Panc1 (cell line): ENCODE measurements at regions not wholly inside any gene's neighbourhood (a gene's known extent, or its start where the extent isn't known, plus 50 kb on each side); places are given as distances from the start of the nearest gene placed in this dataset.

ENCODE experiments used
- CTCF ChIP-seq: fragments of 450-650 bp; IDR thresholded peaks from 2 replicates; pipeline ENCODE4 v1.5.1; 2017; ENCODE audit warnings: mild to moderate bottlenecking
- POLR2AphosphoS5 ChIP-seq: IDR thresholded peaks from 2 replicates; pipeline ENCODE4 v1.6.1; 2012; ENCODE audit warnings: mild to moderate bottlenecking, low read depth, low read length, moderate library complexity
- TCF7L2 ChIP-seq: IDR thresholded peaks from 2 replicates; pipeline ENCODE4 v1.6.1; 2011; ENCODE audit warnings: mild to moderate bottlenecking, low read depth, low read length, inconsistent platforms

- TF ChIP-seq CTCF (no peak), POLR2AphosphoS5 (no peak), TCF7L2 (no peak)
Observed at GRCh38 chr6:169927711-169928110, 176.3 kb downstream of the ERMARD start.
